ENCODE measurements at regions not wholly inside any gene's neighbourhood (a gene's known extent, or its start where the extent isn't known, plus 50 kb on each side); places are given as distances from the start of the nearest gene placed in this dataset.

DNA sequence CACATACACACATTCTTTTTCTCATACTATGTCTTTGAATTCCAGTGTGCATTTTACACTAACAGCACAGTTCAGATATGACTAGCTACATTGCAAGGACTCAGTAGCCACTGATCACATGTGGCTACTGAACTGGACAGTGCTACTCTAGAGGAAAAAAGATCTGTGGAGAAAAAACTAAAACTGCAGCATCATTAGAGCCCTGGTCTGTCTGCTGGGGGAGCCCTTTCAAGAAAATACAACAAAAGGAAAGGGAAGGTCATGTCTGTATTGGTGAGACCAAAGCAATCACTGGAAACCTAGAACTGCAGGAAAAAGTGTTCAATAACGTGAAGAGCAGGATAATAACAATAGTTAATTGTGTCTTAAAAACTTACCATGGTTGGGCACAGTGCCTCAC, 132.3 kb upstream of the JARID2 start:
- no peak overlapping the region for H3K27ac ChIP-seq
- no peak overlapping the region for H3K4me3 ChIP-seq (ENCODE audit: low read depth, low read length)
- H3K27me3 ChIP-seq (replicated peaks): no peaks in the 10 kb centered on the region
- no peak for DNase-seq
- H3K36me3 ChIP-seq (replicated peaks): no peaks in the 10 kb centered on the region
- TF ChIP-seq, protein P1, sequence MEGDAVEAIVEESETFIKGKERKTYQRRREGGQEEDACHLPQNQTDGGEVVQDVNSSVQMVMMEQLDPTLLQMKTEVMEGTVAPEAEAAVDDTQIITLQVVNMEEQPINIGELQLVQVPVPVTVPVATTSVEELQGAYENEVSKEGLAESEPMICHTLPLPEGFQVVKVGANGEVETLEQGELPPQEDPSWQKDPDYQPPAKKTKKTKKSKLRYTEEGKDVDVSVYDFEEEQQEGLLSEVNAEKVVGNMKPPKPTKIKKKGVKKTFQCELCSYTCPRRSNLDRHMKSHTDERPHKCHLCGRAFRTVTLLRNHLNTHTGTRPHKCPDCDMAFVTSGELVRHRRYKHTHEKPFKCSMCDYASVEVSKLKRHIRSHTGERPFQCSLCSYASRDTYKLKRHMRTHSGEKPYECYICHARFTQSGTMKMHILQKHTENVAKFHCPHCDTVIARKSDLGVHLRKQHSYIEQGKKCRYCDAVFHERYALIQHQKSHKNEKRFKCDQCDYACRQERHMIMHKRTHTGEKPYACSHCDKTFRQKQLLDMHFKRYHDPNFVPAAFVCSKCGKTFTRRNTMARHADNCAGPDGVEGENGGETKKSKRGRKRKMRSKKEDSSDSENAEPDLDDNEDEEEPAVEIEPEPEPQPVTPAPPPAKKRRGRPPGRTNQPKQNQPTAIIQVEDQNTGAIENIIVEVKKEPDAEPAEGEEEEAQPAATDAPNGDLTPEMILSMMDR (IDR thresholded peaks at IDR 0.05; ENCODE audit: low read depth, low read length, missing control alignments): no peak
- in situ Hi-C loops (cut with HindIII; ENCODE audit: low pct_ligation_motif_present, low sequenced_read_pairs): no loop called here

DNA sequence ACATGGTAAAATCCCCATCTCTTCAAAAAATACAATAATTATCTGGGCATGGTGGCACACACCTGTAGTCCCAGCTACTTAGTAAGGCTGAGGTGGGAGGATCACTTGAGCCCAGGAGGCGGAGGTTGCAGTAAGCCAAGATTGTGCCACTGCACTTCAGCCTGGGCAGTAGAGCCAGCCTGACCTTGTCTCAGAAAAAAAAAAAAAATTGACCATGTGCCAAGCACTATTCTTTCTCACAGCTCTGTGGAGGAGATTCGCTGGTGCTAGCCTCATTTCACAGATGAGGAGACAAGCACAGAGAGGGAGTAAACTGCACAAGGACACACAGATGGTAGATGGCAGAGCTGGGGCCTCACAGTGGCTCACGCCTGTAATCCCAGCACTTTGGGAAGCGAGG, 131.8 kb upstream of the JARID2 start:
- Histone ChIP-seq H3K27me3 (replicated peaks) (no peaks in the 10 kb centered on the region), H3K36me3 (replicated peaks) (no peaks in the 10 kb centered on the region), H3K4me3 (ENCODE audit: low read depth, low read length) (no peak overlapping the region), H3K27ac (no peak overlapping the region)
- no peak for DNase-seq
- in situ Hi-C loops (cut with HindIII; ENCODE audit: low pct_ligation_motif_present, low sequenced_read_pairs): no loop called here
- TF ChIP-seq, protein P1 (IDR thresholded peaks at IDR 0.05; ENCODE audit: low read depth, low read length, missing control alignments): no peak

DNA sequence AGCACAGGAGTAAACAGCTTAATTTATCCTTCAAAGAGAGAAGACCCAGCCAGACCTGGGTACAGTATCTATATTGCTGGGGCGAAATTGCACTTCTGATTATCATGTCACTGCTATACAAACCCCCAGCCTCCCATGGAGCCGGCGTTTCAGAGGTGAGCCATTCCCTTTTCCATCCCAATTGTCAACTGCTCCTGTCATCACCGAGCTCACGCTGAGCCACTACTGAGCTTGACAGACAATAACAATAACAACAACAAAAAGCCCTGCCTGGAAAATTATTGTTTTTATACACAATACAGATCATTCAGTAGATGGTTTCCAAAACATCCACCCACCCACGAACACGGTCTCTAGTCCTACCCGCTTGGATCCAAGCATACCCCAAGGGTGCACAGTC, 129.0 kb upstream of the JARID2 start:
- H3K4me3 ChIP-seq (ENCODE audit: low read depth, low read length): no peak overlapping the region
- in situ Hi-C loops (cut with HindIII; ENCODE audit: low pct_ligation_motif_present, low sequenced_read_pairs): no loop called here
- no peaks in the 10 kb centered on the region for H3K36me3 ChIP-seq (replicated peaks)
- no peak for DNase-seq
- no peaks in the 10 kb centered on the region for H3K27me3 ChIP-seq (replicated peaks)
- TF ChIP-seq, protein P1 (IDR thresholded peaks at IDR 0.05; ENCODE audit: low read depth, low read length, missing control alignments): no peak
- no peak overlapping the region for H3K27ac ChIP-seq

DNA sequence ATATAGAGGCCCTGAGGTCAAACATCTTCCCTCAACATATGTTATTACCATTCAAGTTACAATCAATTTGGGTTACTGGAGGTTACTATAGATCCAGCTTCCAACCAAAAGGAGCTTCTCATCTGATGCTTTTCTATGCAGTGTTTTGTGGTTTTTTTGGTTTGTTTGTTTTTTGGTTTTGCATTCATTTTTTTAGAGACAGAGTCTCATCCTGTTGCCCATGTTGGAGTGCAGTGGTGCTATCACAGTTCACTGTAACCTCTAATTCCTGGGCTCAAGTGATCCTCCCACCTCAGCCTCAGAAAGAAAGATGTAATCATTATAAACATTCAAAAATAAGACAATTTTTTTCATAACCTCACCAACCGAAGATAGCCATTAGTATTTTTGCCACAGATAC, 124.4 kb upstream of the JARID2 start:
- no peak for DNase-seq
- Histone ChIP-seq H3K27me3 (replicated peaks) (no peaks in the 10 kb centered on the region), H3K4me3 (ENCODE audit: low read depth, low read length) (no peak overlapping the region), H3K27ac (no peak overlapping the region), H3K36me3 (replicated peaks) (no peaks in the 10 kb centered on the region)
- TF ChIP-seq, protein P1 (IDR thresholded peaks at IDR 0.05; ENCODE audit: low read depth, low read length, missing control alignments): no peak
- in situ Hi-C loops (cut with HindIII; ENCODE audit: low pct_ligation_motif_present, low sequenced_read_pairs): no loop called here

DNA sequence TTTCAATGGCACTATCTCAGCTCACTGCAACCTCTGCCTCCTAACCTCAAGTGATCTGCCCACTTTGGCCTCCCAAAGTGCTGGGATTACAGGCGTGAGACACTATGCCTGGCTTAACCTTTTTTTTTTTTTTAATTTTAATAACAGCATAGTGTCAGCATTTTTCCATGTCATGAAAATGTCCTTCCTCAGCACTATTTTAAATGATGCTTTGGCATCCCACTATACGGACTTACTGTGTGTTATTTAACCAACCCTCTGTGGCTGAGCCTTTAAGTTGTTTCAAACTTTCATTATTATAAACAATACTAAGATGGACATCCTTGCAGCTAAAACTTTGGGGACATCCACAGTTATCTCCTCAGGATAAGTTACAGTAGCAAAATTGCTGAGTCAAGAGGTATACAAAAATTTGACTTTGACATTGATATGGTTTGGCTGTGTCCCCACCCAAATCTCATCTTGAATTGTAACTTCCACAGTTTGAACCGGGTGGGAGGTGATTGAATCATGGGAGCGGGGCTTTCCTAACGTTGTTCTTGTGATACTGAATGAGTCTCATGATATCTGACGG, 123.8 kb upstream of the JARID2 start:
- in situ Hi-C loops (cut with HindIII; ENCODE audit: low pct_ligation_motif_present, low sequenced_read_pairs): no loop called here
- no peaks in the 10 kb centered on the region for H3K36me3 ChIP-seq (replicated peaks)
- H3K4me3 ChIP-seq (ENCODE audit: low read depth, low read length): no peak overlapping the region
- H3K27ac ChIP-seq: no peak overlapping the region
- DNase-seq: no peak
- H3K27me3 ChIP-seq (replicated peaks): no peaks in the 10 kb centered on the region
- TF ChIP-seq, protein P1 (IDR thresholded peaks at IDR 0.05; ENCODE audit: low read depth, low read length, missing control alignments): no peak

DNA sequence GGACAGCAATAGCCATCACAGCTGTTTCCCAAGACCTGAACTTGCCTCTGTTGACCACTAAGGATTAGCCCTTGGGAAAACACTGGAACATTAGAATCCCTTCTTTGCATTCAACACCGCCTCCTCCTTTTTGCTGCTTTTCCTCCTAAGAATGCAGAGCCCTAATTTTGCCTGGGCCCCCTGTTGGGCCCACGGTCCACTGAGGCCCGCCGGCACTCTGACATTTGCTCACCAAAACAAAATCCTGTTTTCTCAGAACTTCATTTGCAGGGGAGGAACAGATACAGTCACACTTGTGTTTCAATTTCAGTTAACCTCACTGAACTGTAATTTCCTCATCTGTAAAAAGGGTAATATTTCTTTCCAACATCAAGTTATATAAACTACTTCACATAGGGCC, 116.0 kb upstream of the JARID2 start:
- in situ Hi-C loops (cut with HindIII; ENCODE audit: low pct_ligation_motif_present, low sequenced_read_pairs): no loop called here
- no peak overlapping the region for H3K27ac ChIP-seq
- no peak for DNase-seq

More for the DNA sequence above, 116.0 kb upstream of the JARID2 start:
- TF ChIP-seq, protein P1 (IDR thresholded peaks at IDR 0.05; ENCODE audit: low read depth, low read length, missing control alignments): no peak
- no peak overlapping the region for H3K4me3 ChIP-seq (ENCODE audit: low read depth, low read length)
- no peaks in the 10 kb centered on the region for H3K27me3 ChIP-seq (replicated peaks)
- no peaks in the 10 kb centered on the region for H3K36me3 ChIP-seq (replicated peaks)
